Daoy (cell line): ENCODE measurements at regions not wholly inside any gene's neighbourhood (a gene's known extent, or its start where the extent isn't known, plus 50 kb on each side); places are given as distances from the start of the nearest gene placed in this dataset.

ENCODE experiments used
- DNase-seq: peaks from one replicate; pipeline ENCODE4 v3.0.0-alpha.2; 2015; ENCODE audit warnings: low read depth

GRCh38 chr18:33517950-33518349, 60.1 kb upstream of the ASXL3 start:
- DNase-seq, result no peak

GRCh38 chr18:33513027-33513426, 65.0 kb upstream of the ASXL3 start:
- no peak for DNase-seq

- DNase-seq, result no peak
Measured at GRCh38 chr18:33507019-33507418, 66.5 kb upstream of the CCDC178 start.

- DNase-seq, result no peak
Measured at GRCh38 chr18:33505798-33506197, 65.3 kb upstream of the CCDC178 start.

DNA sequence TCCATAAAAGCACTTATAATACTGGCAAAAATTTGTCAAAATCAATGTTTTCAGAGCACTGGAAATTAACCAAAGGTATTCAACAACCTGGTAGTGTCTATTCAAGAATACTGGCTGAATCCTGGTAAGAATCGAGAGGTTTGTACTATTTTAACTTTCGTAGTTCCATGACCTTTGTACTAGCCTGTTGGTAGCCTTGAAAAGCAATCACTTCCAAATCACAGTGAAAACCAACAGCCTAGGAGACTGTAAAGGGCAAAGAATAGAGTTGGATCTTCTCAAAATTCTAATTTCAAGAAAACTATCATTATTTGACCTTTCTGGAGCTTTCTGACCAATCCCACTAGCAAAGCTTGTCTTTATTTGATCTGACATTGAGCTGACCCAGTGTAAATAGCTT, 64.8 kb upstream of the CCDC178 start:
- DNase-seq, result no peak

DNA sequence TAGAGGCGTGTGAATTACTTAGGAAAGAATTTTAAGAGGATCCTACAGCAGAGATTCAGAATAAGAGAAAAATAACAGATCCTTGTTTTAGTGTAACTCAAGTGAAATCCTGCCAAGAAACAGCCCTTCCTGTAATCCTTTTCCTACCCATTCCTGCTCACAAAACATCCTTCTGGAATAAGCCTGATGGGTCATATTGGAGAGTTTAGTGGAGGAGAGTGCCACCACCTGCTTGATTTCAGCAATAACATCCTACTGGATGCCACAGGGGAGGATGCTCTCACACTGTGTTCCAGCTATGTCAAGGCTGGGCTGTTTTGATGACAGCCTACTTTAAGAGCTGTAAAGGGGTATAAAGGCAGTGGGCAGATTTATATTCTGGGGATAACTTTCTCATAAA, 54.8 kb upstream of the CCDC178 start:
- peak; percentile 36 for DNase-seq
